ENCODE measurements at regions not wholly inside any gene's neighbourhood (a gene's known extent, or its start where the extent isn't known, plus 50 kb on each side); places are given as distances from the start of the nearest gene placed in this dataset.

DNA sequence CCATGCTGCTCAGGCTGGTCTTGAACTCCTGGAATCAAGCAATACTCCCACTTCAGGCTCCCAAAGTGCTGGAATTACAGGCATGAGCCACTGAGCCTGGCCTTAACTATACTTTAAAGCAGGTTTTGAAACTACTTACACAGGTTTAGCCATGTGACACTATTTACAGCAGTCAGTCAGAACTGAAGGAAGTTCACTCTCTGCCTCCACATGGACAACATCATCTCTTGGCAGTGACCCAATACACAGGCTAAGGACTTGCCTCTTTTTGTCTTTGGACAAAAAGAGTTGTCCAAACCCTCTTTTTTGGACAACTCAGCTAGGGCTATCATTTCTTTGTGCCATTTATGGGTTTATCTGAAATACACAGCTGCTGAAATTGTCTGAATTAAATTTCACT is 89.0 kb upstream of the CLDN10 start:
- Histone ChIP-seq H3K9me3 (0 out of 3 replicates have a peak, but pooled peaks cover 2% of the 10 kb centered on the region), H3K4me3 (no peak overlapping the region), H3K27ac (no peak overlapping the region), H3K4me2 (no peak overlapping the region), H3K4me1 (no peaks in the 10 kb centered on the region)
- no peak for ATAC-seq
- peak in 1 of 2 experiments; percentile 5 for DNase-seq (ENCODE audit: low read depth in 1 of 2, low spot score in 1 of 2)
- ChIA-PET POLR2A (no interaction called here), CTCF (no interaction called here)
- no peak for FAIRE-seq
- no peak for TF ChIP-seq ZSCAN20 (CRISPR knock-in tag; IDR thresholded peaks at IDR 0.05)
- no peak for TF ChIP-seq EP300 (IDR thresholded peaks at IDR 0.05)
- TF ChIP-seq RAD21 (conservative IDR thresholded peaks at IDR 0.05 in 1 of 2, IDR thresholded peaks at IDR 0.05 in 1 of 2): no peak
- TF ChIP-seq HMGXB4 (CRISPR knock-in tag; IDR thresholded peaks at IDR 0.05; ENCODE audit: borderline replicate concordance): no peak

- POLR2A ChIA-PET: no interaction called here
- WGBS (ENCODE audit: missing lambda C conversion rate): 82% methylated on average over 19 of the region's 19 CpGs
- H3K9me3 ChIP-seq: no peaks in the 10 kb centered on the region
These were observed 81.8 kb upstream of the CLDN10 start for GRCh38 chr13:95470574-95471366.

More at GRCh38 chr13:95470574-95471366, 81.8 kb upstream of the CLDN10 start:
- CTCF ChIA-PET: no interaction called here
- FAIRE-seq (no peak), ATAC-seq (no peak), DNase-seq (ENCODE audit: low read depth in 1 of 2, low spot score in 1 of 2) (no peak)
- Histone ChIP-seq H3K4me1 (no peaks in the 10 kb centered on the region), H3K4me2 (no peak overlapping the region), H3K27ac (no peak overlapping the region), H3K4me3 (no peak overlapping the region)
- TF ChIP-seq EP300 (IDR thresholded peaks at IDR 0.05): no peak
- TF ChIP-seq HOXB5 (CRISPR knock-in tag; IDR thresholded peaks at IDR 0.05): no peak
- TF ChIP-seq HES2 (IDR thresholded peaks at IDR 0.05): no peak
- no peak for TF ChIP-seq ZNF302 (CRISPR knock-in tag; IDR thresholded peaks at IDR 0.05)
- no peak for TF ChIP-seq RAD21 (conservative IDR thresholded peaks at IDR 0.05 in 1 of 2, IDR thresholded peaks at IDR 0.05 in 1 of 2)
- no peak for TF ChIP-seq CEBPB (IDR thresholded peaks at IDR 0.05)
- TF ChIP-seq ZFP36 (IDR thresholded peaks at IDR 0.05; ENCODE audit: borderline replicate concordance, partially characterized antibody): no peak
- no peak for TF ChIP-seq RNF2 (IDR thresholded peaks at IDR 0.05; ENCODE audit: borderline replicate concordance, low read depth)
- TF ChIP-seq, protein P1, sequence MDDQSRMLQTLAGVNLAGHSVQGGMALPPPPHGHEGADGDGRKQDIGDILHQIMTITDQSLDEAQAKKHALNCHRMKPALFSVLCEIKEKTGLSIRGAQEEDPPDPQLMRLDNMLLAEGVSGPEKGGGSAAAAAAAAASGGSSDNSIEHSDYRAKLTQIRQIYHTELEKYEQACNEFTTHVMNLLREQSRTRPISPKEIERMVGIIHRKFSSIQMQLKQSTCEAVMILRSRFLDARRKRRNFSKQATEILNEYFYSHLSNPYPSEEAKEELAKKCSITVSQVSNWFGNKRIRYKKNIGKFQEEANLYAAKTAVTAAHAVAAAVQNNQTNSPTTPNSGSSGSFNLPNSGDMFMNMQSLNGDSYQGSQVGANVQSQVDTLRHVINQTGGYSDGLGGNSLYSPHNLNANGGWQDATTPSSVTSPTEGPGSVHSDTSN (IDR thresholded peaks at IDR 0.05): no peak
- no peak for TF ChIP-seq FOXS1 (CRISPR knock-in tag; IDR thresholded peaks at IDR 0.05)
- no peak for TF ChIP-seq MAZ (IDR thresholded peaks at IDR 0.05; ENCODE audit: borderline replicate concordance, low read depth, low read length)
- no peak for TF ChIP-seq RARB (CRISPR knock-in tag; IDR thresholded peaks at IDR 0.05)
- TF ChIP-seq MAX (IDR thresholded peaks at IDR 0.05): no peak
- no peak for TF ChIP-seq TFCP2L1 (CRISPR knock-in tag; IDR thresholded peaks at IDR 0.05)
- TF ChIP-seq HMGXB4 (CRISPR knock-in tag; IDR thresholded peaks at IDR 0.05; ENCODE audit: borderline replicate concordance): no peak
- TF ChIP-seq CTCF (IDR thresholded peaks at IDR 0.05): no peak
- TF ChIP-seq BHLHE40 (IDR thresholded peaks at IDR 0.05; ENCODE audit: low read depth, low read length): no peak
- no peak for TF ChIP-seq HOXB13 (CRISPR knock-in tag; IDR thresholded peaks at IDR 0.05; ENCODE audit: low read depth)
- TF ChIP-seq KDM1A (IDR thresholded peaks at IDR 0.05; ENCODE audit: low read depth): no peak

All from A549 (cell line).